COLO668 (cell line): ENCODE measurements at regions not wholly inside any gene's neighbourhood (a gene's known extent, or its start where the extent isn't known, plus 50 kb on each side); places are given as distances from the start of the nearest gene placed in this dataset.

ENCODE experiments used
- DNase-seq: peaks from one replicate; lab custom pipeline; 2025; ENCODE audit not compliant: unreplicated experiment; lab: John Stamatoyannopoulos, UW

- no peak for DNase-seq
These were observed 113.6 kb downstream of the UCHL5 start for GRCh38 chr1:192945390-192946130.

GRCh38 chr1:192949783-192950182 is 109.4 kb downstream of the UCHL5 start:
- no peak for DNase-seq

GRCh38 chr1:192950926-192951325 is 108.2 kb downstream of the UCHL5 start:
- DNase-seq: no peak

- no peak for DNase-seq
These were observed 107.3 kb downstream of the UCHL5 start for GRCh38 chr1:192951691-192952460.

- no peak for DNase-seq
These were observed 106.5 kb downstream of the UCHL5 start for GRCh38 chr1:192952646-192953045.

GRCh38 chr1:192954705-192955265 is 104.4 kb downstream of the UCHL5 start:
- no peak for DNase-seq

- DNase-seq: no peak
These were observed 100.8 kb downstream of the UCHL5 start for GRCh38 chr1:192958350-192958749.

GRCh38 chr1:192958871-192959270 is 100.3 kb downstream of the UCHL5 start:
- no peak for DNase-seq

- DNase-seq: no peak
These were observed 99.4 kb downstream of the UCHL5 start for GRCh38 chr1:192959657-192960186.
